ENCODE measurements at regions not wholly inside any gene's neighbourhood (a gene's known extent, or its start where the extent isn't known, plus 50 kb on each side); places are given as distances from the start of the nearest gene placed in this dataset.

- no peak for DNase-seq
Observed at GRCh38 chr22:23408321-23408720, 171.8 kb downstream of the IGLL1 start.

- DNase-seq: no peak
Observed at GRCh38 chr22:23405366-23405851, 174.7 kb downstream of the IGLL1 start.

- DNase-seq: no peak
Observed at GRCh38 chr22:23404689-23405365, 175.3 kb downstream of the IGLL1 start.

GRCh38 chr22:23403720-23404688 is 176.1 kb downstream of the IGLL1 start:
- DNase-seq: no peak

GRCh38 chr22:23403152-23403719 is 176.9 kb downstream of the IGLL1 start:
- no peak for DNase-seq

- DNase-seq: peak in 7 of 14 donors; percentile 2 to 58 (median 35)
Observed at GRCh38 chr22:23402275-23403151, 177.6 kb downstream of the IGLL1 start.

GRCh38 chr22:23401910-23402274 is 178.2 kb downstream of the IGLL1 start:
- DNase-seq: peak in 1 of 14 donors; percentile 37

- no peak for DNase-seq
Observed at GRCh38 chr22:23401111-23401909, 178.8 kb downstream of the IGLL1 start.

GRCh38 chr22:23400286-23400981 is 179.7 kb downstream of the IGLL1 start:
- DNase-seq: no peak

GRCh38 chr22:23399367-23400285 is 180.5 kb downstream of the IGLL1 start:
- DNase-seq: no peak

GRCh38 chr22:23398701-23399366 is 181.3 kb downstream of the IGLL1 start:
- peak in 1 of 14 donors; percentile 14 for DNase-seq

- DNase-seq: no peak
Observed at GRCh38 chr22:23397613-23398567, 182.2 kb downstream of the IGLL1 start.

GRCh38 chr22:23397008-23397612 is 183.0 kb downstream of the IGLL1 start:
- DNase-seq: peak in 1 of 14 donors; percentile 90

- DNase-seq: no peak
Observed at GRCh38 chr22:23396362-23397007, 183.6 kb downstream of the IGLL1 start.

GRCh38 chr22:23395530-23396361 is 184.3 kb downstream of the IGLL1 start:
- no peak for DNase-seq
